AG04449 (cell line): ENCODE measurements at regions not wholly inside any gene's neighbourhood (a gene's known extent, or its start where the extent isn't known, plus 50 kb on each side); places are given as distances from the start of the nearest gene placed in this dataset.

Experiments used
- CTCF ChIA-PET: fragments of 350-600 bp; formaldehyde crosslinking; extraction: SDS; loops from one replicate; lab custom pipeline; 2021; ENCODE audit warnings: antibody characterized with exemption; lab: Yijun Ruan, JAX
- POLR2A ChIA-PET: fragments of 400-600, 350-600 bp; formaldehyde crosslinking; extraction: SDS; loops from one replicate; lab custom pipeline; 2020; ENCODE audit warnings: antibody characterized with exemption, inconsistent platforms; lab: Yijun Ruan, JAX
- DNase-seq: peaks from one replicate; pipeline ENCODE4 v3.0.0-alpha.2; 2010; ENCODE audit warnings: low read depth, low spot score
- H3K4me3 ChIP-seq: 2 replicates; pipeline ENCODE4 v1.5.1; 2011; ENCODE audit warnings: low read depth, mild to moderate bottlenecking, control low read depth, low read length
- TF ChIP-seq, protein P1 (sequence below): IDR thresholded peaks from one replicate; pipeline ENCODE4 v1.5.1; 2011; ENCODE audit warnings: mild to moderate bottlenecking, moderate library complexity, low read length, control low read depth, inconsistent platforms; ENCODE audit not compliant: insufficient read depth; ENCODE audit errors: missing control alignments

GRCh38 chr7:348962-349743 is 59.2 kb downstream of the FOXL3 start:
- H3K4me3 ChIP-seq, result no peak overlapping the region
- ChIA-PET POLR2A (no interaction called here), CTCF (no interaction called here)
- TF ChIP-seq, protein P1, sequence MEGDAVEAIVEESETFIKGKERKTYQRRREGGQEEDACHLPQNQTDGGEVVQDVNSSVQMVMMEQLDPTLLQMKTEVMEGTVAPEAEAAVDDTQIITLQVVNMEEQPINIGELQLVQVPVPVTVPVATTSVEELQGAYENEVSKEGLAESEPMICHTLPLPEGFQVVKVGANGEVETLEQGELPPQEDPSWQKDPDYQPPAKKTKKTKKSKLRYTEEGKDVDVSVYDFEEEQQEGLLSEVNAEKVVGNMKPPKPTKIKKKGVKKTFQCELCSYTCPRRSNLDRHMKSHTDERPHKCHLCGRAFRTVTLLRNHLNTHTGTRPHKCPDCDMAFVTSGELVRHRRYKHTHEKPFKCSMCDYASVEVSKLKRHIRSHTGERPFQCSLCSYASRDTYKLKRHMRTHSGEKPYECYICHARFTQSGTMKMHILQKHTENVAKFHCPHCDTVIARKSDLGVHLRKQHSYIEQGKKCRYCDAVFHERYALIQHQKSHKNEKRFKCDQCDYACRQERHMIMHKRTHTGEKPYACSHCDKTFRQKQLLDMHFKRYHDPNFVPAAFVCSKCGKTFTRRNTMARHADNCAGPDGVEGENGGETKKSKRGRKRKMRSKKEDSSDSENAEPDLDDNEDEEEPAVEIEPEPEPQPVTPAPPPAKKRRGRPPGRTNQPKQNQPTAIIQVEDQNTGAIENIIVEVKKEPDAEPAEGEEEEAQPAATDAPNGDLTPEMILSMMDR, result no peak
- DNase-seq, result no peak

- DNase-seq, result no peak
- CTCF ChIA-PET, result no interaction called here
- POLR2A ChIA-PET, result no interaction called here
- H3K4me3 ChIP-seq, result no peak overlapping the region
- TF ChIP-seq, protein P1, result no peak
These were observed 61.3 kb downstream of the FOXL3 start for GRCh38 chr7:351256-351655.

DNA sequence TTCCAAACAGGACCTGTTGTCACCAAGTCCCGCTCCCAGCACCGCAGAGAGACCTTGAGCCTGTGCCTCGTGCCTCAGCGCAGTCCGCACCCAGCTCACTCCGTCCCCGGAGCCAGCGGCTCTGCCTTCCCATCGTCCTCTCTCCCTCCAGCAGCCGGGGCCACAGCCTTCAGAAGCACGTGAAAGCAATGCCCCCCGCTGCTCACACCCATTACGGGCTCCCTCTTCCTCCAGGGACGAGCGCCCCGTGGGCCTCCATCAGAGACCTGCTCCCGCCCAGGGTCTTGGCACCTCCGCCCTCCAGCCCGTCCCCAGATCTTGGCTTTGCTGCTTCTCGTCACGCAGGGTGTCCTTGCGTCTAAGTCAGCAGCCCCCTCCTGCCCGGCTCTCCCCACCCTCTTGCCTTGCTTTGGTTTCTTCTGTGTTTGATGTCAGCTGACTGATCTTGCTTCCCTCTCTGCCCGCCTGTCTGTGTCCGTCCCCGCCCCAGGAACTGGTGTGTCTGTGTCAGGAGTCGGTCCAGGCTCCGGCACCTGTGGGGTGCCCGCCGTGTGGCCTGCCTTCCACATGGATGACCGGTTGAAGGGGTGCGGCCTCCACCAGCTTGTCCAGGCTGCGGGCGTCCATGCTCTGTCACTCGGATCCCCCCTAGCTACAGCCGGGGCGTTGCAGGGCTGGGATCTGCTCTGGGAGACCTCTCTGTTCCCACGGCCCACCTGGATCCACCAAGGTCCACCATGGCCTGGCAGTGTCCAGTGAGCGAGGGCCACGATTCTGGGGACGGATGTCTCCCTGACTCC is 61.9 kb downstream of the FOXL3 start:
- no peak for DNase-seq
- CTCF ChIA-PET, result no interaction called here
- POLR2A ChIA-PET, result no interaction called here
- H3K4me3 ChIP-seq, result no peak overlapping the region
- TF ChIP-seq, protein P1, result no peak

DNA sequence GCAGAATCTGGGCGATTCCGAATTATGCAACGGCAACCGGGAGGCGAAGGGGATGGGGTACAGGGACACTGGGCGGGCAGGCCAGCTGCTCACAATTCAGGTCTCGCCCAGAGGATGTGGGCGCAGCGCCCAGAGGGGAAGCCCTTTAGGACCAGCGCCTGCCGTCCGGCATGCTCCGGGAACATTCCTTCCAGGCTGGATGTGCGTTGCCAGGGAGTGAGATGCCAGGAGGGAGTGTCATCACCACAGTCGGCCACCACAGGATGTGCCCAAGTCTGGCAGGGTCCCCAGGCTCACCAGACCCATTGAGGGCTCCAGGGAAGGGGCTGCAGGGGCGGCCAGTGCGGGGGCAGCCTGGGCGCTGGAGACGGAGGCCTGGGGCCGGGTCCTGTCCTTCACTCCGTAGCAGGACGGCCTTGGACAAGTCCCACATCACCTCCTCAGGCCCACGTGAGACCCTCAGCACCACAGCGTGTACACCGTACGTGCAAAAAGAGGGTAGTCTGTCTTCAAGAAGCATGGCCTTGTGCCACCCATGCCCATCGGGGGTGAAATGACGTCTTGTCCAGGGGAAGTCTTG is 63.9 kb downstream of the FOXL3 start:
- no peak for DNase-seq
- TF ChIP-seq, protein P1, result no peak
- no peak overlapping the region for H3K4me3 ChIP-seq
- ChIA-PET POLR2A (no interaction called here), CTCF (interaction anchor here (1.0 to 1.3 kb wide), 2 partner anchors 9 to 21 kb away, joined by 3 to 4 read pairs; no protein-coding TSS in a partner anchor)

DNA sequence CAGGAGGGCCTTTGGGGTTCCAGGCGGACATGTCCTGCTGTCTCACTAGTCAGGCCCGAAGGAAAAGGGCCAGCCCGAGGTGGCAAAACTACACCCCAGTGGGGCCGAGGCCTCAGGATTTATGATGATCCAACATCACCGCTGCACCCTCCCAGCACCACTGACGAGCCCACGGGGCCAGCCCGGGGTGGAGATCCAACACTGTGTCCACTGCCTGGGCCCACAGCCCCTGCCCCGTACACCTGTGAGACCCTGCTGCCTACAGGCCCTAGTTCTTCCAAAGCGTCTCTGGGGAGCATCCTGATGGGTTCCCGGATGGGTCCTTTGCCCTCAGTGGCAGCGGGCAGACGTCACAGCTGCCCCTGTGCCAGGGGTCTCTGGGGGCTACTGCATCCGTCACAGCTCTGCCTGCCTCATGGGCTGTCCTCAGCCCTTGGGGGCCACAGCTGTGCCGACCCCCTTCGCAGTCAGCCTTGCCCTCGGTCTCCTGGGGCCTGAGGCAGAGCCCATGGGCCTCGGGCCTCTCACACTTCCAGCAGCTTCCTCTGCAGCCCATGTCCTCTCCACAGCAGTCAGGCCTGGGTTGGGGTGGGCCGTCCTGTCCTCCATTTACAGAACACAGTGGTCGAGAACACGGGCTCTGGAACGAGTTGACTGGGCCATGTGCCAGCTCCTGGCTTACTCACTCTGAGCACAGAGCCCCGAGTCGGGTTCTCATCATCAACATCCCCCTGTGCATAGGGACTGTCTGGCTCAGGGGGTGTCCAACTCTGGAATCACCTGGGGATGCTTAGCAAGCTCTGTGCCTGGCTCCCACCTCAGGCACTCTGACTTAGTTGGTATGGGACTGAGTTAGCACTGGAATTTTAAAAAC is 64.9 kb downstream of the FOXL3 start:
- no peak overlapping the region for H3K4me3 ChIP-seq
- ChIA-PET CTCF (interaction anchor here (1.3 kb wide), 1 partner anchor 22 kb away, joined by 4 read pairs; no protein-coding TSS in a partner anchor), POLR2A (no interaction called here)
- TF ChIP-seq, protein P1, result no peak
- DNase-seq, result no peak
